Activated CD8-positive, alpha-beta memory T cell treated with anti-CD3 and anti-CD28 coated beads for 1 hour (primary cell): ENCODE measurements at regions not wholly inside any gene's neighbourhood (a gene's known extent, or its start where the extent isn't known, plus 50 kb on each side); places are given as distances from the start of the nearest gene placed in this dataset.
"Not testable (repeated sequence)": the region's sequence is repeated elsewhere in the genome, so short reads cannot be mapped to it uniquely, and the experiment has no call there.

Source experiments
- DNase-seq, 2 donors: peaks; one replicate each; pipeline ENCODE4 v3.0.0-alpha.2; 2020; ENCODE audit warnings: low read depth in 1 of 2; ENCODE audit errors: extremely low read depth in 1 of 2

GRCh38 chr6:141790921-141791320 is 341.8 kb upstream of the GJE1 start:
- no peak for DNase-seq

GRCh38 chr6:141788096-141788495 is 344.6 kb upstream of the GJE1 start:
- DNase-seq, result no peak

- DNase-seq, result no peak
Measured at GRCh38 chr6:141783585-141783984, 349.1 kb upstream of the GJE1 start.

GRCh38 chr6:141780296-141780695 is 352.4 kb upstream of the GJE1 start:
- DNase-seq, result no peak

- no peak for DNase-seq
Measured at GRCh38 chr6:141764388-141764787, 368.3 kb upstream of the GJE1 start.

GRCh38 chr6:141758430-141758829 is 374.3 kb upstream of the GJE1 start:
- no peak for DNase-seq

GRCh38 chr6:141753180-141753579 is 379.5 kb upstream of the GJE1 start:
- no peak for DNase-seq

- DNase-seq, result no peak
Measured at GRCh38 chr6:141752677-141753076, 380.0 kb upstream of the GJE1 start.

- DNase-seq, result not testable (repeated sequence)
Measured at GRCh38 chr6:141746324-141746723, 386.4 kb upstream of the GJE1 start.

GRCh38 chr6:141744971-141745370 is 387.8 kb upstream of the GJE1 start:
- DNase-seq, result no peak

- no peak for DNase-seq
Measured at GRCh38 chr6:141744194-141744925, 388.4 kb upstream of the GJE1 start.

GRCh38 chr6:141736104-141736503 is 396.6 kb upstream of the GJE1 start:
- DNase-seq, result no peak

- DNase-seq, result no peak
Measured at GRCh38 chr6:141735126-141735525, 397.6 kb upstream of the GJE1 start.

- DNase-seq, result no peak
Measured at GRCh38 chr6:141734071-141734840, 398.5 kb upstream of the GJE1 start.

GRCh38 chr6:141729146-141729545 is 403.6 kb upstream of the GJE1 start:
- DNase-seq, result no peak

GRCh38 chr6:141728330-141728729 is 404.4 kb upstream of the GJE1 start:
- DNase-seq, result no peak

GRCh38 chr6:141726248-141726647 is 406.5 kb upstream of the GJE1 start:
- no peak for DNase-seq

GRCh38 chr6:141724731-141725130 is 408.0 kb upstream of the GJE1 start:
- DNase-seq, result no peak

- no peak for DNase-seq
Measured at GRCh38 chr6:141719476-141719875, 413.2 kb upstream of the GJE1 start.

GRCh38 chr6:141705431-141705830 is 427.3 kb upstream of the GJE1 start:
- DNase-seq, result no peak

GRCh38 chr6:141704151-141704550 is 428.6 kb upstream of the GJE1 start:
- no peak for DNase-seq

GRCh38 chr6:141701732-141702131 is 431.0 kb upstream of the GJE1 start:
- no peak for DNase-seq
